GM21786 (cell line): ENCODE measurements at regions not wholly inside any gene's neighbourhood (a gene's known extent, or its start where the extent isn't known, plus 50 kb on each side); places are given as distances from the start of the nearest gene placed in this dataset.

Source experiments
- ATAC-seq: cut with Tn5 transposase; IDR thresholded peaks from one replicate; pipeline ENCODE4 v1.9.1; 2021; ENCODE audit not compliant: unreplicated experiment

GRCh38 chr4:59983852-59984251 is 1216.3 kb upstream of the ADGRL3 start:
- ATAC-seq = no peak

GRCh38 chr4:59987289-59987688 is 1212.8 kb upstream of the ADGRL3 start:
- no peak for ATAC-seq

- ATAC-seq = no peak
Observed at GRCh38 chr4:59994118-59994517, 1206.0 kb upstream of the ADGRL3 start.

- no peak for ATAC-seq
Observed at GRCh38 chr4:60002603-60003337, 1197.4 kb upstream of the ADGRL3 start.

GRCh38 chr4:60013464-60014184 is 1186.5 kb upstream of the ADGRL3 start:
- ATAC-seq = no peak

- ATAC-seq = no peak
Observed at GRCh38 chr4:60016971-60017370, 1183.2 kb upstream of the ADGRL3 start.

GRCh38 chr4:60019180-60019579 is 1180.9 kb upstream of the ADGRL3 start:
- no peak for ATAC-seq

GRCh38 chr4:60019946-60020345 is 1180.2 kb upstream of the ADGRL3 start:
- ATAC-seq = no peak

- ATAC-seq = no peak
Observed at GRCh38 chr4:60020389-60020788, 1179.7 kb upstream of the ADGRL3 start.

- ATAC-seq = no peak
Observed at GRCh38 chr4:60033826-60034225, 1166.3 kb upstream of the ADGRL3 start.

- no peak for ATAC-seq
Observed at GRCh38 chr4:60034361-60034760, 1165.8 kb upstream of the ADGRL3 start.

GRCh38 chr4:60039908-60040307 is 1160.2 kb upstream of the ADGRL3 start:
- ATAC-seq = no peak

- no peak for ATAC-seq
Observed at GRCh38 chr4:60042231-60042652, 1157.9 kb upstream of the ADGRL3 start.

- ATAC-seq = no peak
Observed at GRCh38 chr4:60042941-60043340, 1157.2 kb upstream of the ADGRL3 start.

GRCh38 chr4:60078984-60079383 is 1121.1 kb upstream of the ADGRL3 start:
- no peak for ATAC-seq

- no peak for ATAC-seq
Observed at GRCh38 chr4:60081839-60082238, 1118.3 kb upstream of the ADGRL3 start.

- no peak for ATAC-seq
Observed at GRCh38 chr4:60088807-60089486, 1111.2 kb upstream of the ADGRL3 start.

- ATAC-seq = no peak
Observed at GRCh38 chr4:60089546-60090273, 1110.4 kb upstream of the ADGRL3 start.

GRCh38 chr4:60096676-60097075 is 1103.5 kb upstream of the ADGRL3 start:
- ATAC-seq = no peak

- no peak for ATAC-seq
Observed at GRCh38 chr4:60116592-60116991, 1083.5 kb upstream of the ADGRL3 start.

GRCh38 chr4:60117726-60118323 is 1082.3 kb upstream of the ADGRL3 start:
- ATAC-seq = no peak
